ENCODE measurements at regions not wholly inside any gene's neighbourhood (a gene's known extent, or its start where the extent isn't known, plus 50 kb on each side); places are given as distances from the start of the nearest gene placed in this dataset.

GRCh38 chr18:69226971-69227370, 173.7 kb upstream of the DOK6 start:
- H3K4me3 ChIP-seq (ENCODE audit: low read depth, low read length), result no peak overlapping the region
- no peak for TF ChIP-seq CTCF (IDR thresholded peaks at IDR 0.05; ENCODE audit: control insufficient read depth, extremely low read depth, insufficient read depth)
- no peak for DNase-seq (ENCODE audit: low read depth)

DNA sequence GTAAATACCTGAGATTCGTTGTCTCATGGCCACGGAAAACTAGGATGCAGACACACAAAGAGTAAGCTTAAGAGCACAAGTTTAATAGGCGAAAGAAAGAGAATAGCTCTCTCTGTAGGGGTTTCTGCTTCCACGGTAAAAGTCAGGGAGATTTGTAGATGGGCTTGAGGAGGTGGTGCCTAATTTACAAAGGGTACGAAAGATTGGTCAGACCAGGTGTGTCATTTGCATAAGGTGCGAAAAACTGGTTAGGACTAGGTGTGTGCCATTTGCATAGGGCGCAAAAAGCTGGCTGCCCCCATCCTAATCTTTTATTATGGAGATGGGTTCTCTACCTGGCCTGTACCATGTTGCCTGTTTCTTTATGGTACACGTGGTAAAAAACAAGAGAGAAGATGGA, 170.5 kb upstream of the DOK6 start:
- DNase-seq (ENCODE audit: low read depth), result no peak
- no peak for TF ChIP-seq CTCF (IDR thresholded peaks at IDR 0.05; ENCODE audit: control insufficient read depth, extremely low read depth, insufficient read depth)
- no peak overlapping the region for H3K4me3 ChIP-seq (ENCODE audit: low read depth, low read length)

DNA sequence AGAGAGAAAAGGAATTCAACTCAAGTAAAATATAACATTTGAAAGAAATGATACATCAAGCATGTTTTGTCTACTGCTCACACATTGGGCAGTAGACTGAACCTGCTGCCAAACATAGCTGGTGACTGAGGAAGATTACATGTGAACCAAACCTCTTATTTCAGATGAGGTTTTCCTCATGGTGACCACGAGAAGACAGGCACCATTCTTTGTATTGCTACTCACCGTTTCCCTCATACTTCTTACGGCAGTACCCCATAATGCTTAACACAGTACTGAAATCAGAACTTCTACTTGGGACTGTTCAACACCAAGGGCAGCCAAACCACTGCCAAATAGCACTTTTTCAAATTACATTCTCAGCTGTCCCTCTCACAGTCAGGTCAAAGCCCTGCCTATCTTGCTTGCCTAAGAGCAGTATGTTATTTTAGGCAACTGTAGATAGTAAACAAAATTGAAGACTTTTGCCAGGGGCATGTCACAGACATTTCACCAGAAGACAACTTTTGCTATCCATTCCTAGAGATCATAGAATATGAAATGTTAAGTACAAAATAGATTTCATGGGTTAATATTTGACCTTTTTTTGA, 167.1 kb upstream of the DOK6 start:
- no peak for DNase-seq (ENCODE audit: low read depth)
- no peak overlapping the region for H3K4me3 ChIP-seq (ENCODE audit: low read depth, low read length)
- no peak for TF ChIP-seq CTCF (IDR thresholded peaks at IDR 0.05; ENCODE audit: control insufficient read depth, extremely low read depth, insufficient read depth)

- H3K4me3 ChIP-seq (ENCODE audit: low read depth, low read length), result no peak overlapping the region
- DNase-seq (ENCODE audit: low read depth), result no peak
These were observed 160.6 kb upstream of the DOK6 start for GRCh38 chr18:69239849-69240674.

GRCh38 chr18:69246027-69246426, 154.7 kb upstream of the DOK6 start:
- no peak for TF ChIP-seq CTCF (IDR thresholded peaks at IDR 0.05; ENCODE audit: control insufficient read depth, extremely low read depth, insufficient read depth)
- H3K4me3 ChIP-seq (ENCODE audit: low read depth, low read length), result no peak overlapping the region
- DNase-seq (ENCODE audit: low read depth), result no peak

More at GRCh38 chr18:69239849-69240674, 160.6 kb upstream of the DOK6 start:
- no peak for TF ChIP-seq CTCF (IDR thresholded peaks at IDR 0.05; ENCODE audit: control insufficient read depth, extremely low read depth, insufficient read depth)

DNA sequence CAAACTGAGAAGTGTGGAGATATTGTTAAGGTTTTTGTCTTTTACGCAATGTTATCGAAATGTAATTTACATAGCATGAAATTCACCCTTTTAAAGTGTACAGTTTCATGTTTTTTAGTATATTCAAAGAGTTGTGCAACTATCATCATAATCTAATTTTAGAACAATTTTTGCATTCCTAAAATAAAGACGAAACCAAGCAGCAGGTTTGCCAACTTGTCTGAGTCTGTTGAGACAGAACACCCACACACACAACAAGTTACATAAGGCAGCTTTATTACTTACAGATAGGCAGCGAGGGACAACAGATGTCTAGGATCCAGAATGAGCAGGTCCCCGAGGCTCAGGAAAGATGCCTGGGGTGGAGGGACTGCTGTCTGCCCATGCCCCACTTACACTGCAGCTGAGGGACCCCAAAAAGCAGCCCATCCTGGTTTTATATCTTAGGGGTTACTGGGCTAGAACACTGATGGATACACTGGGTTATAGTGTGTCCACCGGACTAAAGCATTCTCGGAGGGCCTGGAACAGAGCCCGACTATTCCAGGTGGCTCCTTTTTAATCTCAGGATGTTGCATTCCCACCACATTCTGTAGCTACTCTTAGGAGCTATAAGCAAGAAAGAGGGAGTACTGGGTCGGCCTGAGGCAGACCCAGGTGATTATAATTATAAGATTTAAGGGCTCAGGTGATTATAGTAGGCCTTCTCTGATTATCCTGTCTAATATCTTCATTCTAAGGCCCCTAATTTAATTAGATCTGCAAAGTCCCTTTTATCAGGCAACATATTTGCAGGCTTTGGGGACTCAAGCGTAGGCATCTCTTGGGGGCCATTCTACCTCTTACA, 150.2 kb upstream of the DOK6 start:
- no peak for DNase-seq (ENCODE audit: low read depth)
- TF ChIP-seq CTCF (IDR thresholded peaks at IDR 0.05; ENCODE audit: control insufficient read depth, extremely low read depth, insufficient read depth), result no peak

More for the DNA sequence above, 150.2 kb upstream of the DOK6 start:
- no peak overlapping the region for H3K4me3 ChIP-seq (ENCODE audit: low read depth, low read length)
